Adrenal gland (tissue), 9 donors: ENCODE measurements at regions not wholly inside any gene's neighbourhood (a gene's known extent, or its start where the extent isn't known, plus 50 kb on each side); places are given as distances from the start of the nearest gene placed in this dataset.

Source experiments
- DNase-seq, 7 donors: peaks; one replicate each; pipeline ENCODE4 v3.0.0-alpha.2; 2019 to 2020
- H3K27ac ChIP-seq, 5 donors: fragments of 200-600 bp; sonication (generic) in 4 of 5; 1 replicate in 3 of 5; 2 replicates in 2 of 5; pipeline versions ENCODE4 v1.5.1 to v1.8.0; 2016 to 2020; ENCODE audit warnings: mild to moderate bottlenecking in 1 of 5
- H3K27me3 ChIP-seq: fragments of 200-600 bp; 2 replicates; pipeline ENCODE4 v1.8.0; 2021
- H3K36me3 ChIP-seq, 2 donors: fragments of 200-600 bp; replicated peaks in 1 of 2; 1 replicate in 1 of 2; 2 replicates in 1 of 2; pipeline versions ENCODE4 v1.5.1 to v1.8.0; 2018 to 2022
- H3K4me1 ChIP-seq, 2 donors: fragments of 200-600 bp; replicated peaks in 1 of 2; 1 replicate in 1 of 2; 2 replicates in 1 of 2; pipeline versions ENCODE4 v1.5.1 to v1.8.0; 2018 to 2021
- H3K4me3 ChIP-seq, 4 donors: fragments of 200-600 bp; sonication (generic) in 3 of 4; one replicate each; pipeline ENCODE4 v1.5.1; 2016 to 2018
- H3K9me3 ChIP-seq, 3 donors: fragments of 200-600 bp; sonication (generic) in 1 of 3; replicated peaks in 1 of 3; 1 replicate in 2 of 3; 2 replicates in 1 of 3; pipeline versions ENCODE4 v1.5.1 to v1.8.0; 2016 to 2021
- POLR2A ChIP-seq, 2 donors: fragments of 450-650 bp; IDR thresholded peaks; one replicate each; pipeline ENCODE4 v1.6.1; 2017; ENCODE audit warnings: antibody characterized with exemption in 2 of 2, mild to moderate bottlenecking in 2 of 2, moderate library complexity in 1 of 2
- WGBS, 4 donors: extraction: QIAGEN DNeasy Blood & Tissue Kit in 2 of 4; methylation state at CpG; one replicate each; pipeline versions ENCODE4 v1.1.5 to v1.1.7; 2013 to 2017; 5-methylcytosine and 5-hydroxymethylcytosine counted together
- intact Hi-C, 2 donors: fragments of 100-400 bp; cut with DNase I; formaldehyde crosslinking; loops; one replicate each; pipeline versions ENCODE4 v1.14.1 to v1.15.0; 2022 to 2023
- TF ChIP-seq, protein P1 (sequence below), 6 experiments: fragments of 450-650 bp in 4 of 6; fragments of 200-600 bp in 2 of 6; sonication (generic) in 1 of 6; IDR thresholded peaks; 1 replicate in 5 of 6; 2 replicates in 1 of 6; pipeline versions ENCODE4 v1.5.1 to v1.8.0; 2016 to 2021; ENCODE audit warnings: antibody characterized with exemption in 6 of 6, mild to moderate bottlenecking in 2 of 6, moderate library complexity in 1 of 6
- donor health status: healthy with polysubstance abuse.
- donor health status: Bipolar disorder and iron deficiency.
- donor health status: DM: yes; HTN: yes; CAD: no.
- donor health status: DM: no; HTN: no; CAD: no.
- donor health status: DM: no; HTN: no; CAD: no.

DNA sequence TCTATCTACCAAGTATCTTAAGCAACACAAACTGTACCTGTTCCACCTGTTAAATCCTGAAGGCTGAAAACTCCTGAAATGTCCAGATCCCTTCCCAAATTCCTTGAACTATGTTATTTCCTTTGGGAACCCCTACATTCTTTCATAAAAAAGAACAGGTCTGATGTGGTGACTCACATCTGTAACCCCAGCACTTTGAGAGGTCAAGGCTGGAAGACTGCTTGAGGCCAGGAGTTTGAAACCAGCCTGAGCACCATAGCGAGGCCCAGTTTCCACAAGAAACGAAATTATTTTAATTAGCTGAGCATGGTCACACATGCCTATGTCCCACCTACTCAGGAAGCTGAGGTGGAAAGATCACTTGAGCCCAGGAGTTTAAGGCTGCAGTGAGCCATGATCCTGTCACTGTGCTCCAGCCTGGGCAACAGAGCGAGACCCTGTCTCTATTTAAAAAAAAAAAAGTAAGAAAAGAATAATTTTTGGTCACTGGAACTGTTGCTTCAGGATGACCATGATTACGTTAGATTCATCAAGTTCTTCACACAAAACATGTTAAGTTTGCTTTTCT, 84.3 kb downstream of the PHLDA1 start:
- Histone ChIP-seq H3K4me1 (peaks cover 0 to 27% of the 10 kb centered on the region in 2 donors), H3K4me3 (no peak overlapping the region), H3K9me3 (no peaks in the 10 kb centered on the region), H3K36me3 (no peaks in the 10 kb centered on the region), H3K27me3 (no peaks in the 10 kb centered on the region), H3K27ac (no peak overlapping the region)
- 92 to 99% (median 97%) methylated on average over 4 of the region's 4 CpGs for WGBS, 4 donors
- intact Hi-C loops: no loop called here
- TF ChIP-seq, protein P1, sequence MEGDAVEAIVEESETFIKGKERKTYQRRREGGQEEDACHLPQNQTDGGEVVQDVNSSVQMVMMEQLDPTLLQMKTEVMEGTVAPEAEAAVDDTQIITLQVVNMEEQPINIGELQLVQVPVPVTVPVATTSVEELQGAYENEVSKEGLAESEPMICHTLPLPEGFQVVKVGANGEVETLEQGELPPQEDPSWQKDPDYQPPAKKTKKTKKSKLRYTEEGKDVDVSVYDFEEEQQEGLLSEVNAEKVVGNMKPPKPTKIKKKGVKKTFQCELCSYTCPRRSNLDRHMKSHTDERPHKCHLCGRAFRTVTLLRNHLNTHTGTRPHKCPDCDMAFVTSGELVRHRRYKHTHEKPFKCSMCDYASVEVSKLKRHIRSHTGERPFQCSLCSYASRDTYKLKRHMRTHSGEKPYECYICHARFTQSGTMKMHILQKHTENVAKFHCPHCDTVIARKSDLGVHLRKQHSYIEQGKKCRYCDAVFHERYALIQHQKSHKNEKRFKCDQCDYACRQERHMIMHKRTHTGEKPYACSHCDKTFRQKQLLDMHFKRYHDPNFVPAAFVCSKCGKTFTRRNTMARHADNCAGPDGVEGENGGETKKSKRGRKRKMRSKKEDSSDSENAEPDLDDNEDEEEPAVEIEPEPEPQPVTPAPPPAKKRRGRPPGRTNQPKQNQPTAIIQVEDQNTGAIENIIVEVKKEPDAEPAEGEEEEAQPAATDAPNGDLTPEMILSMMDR (IDR thresholded peaks at IDR 0.05): no peak
- TF ChIP-seq POLR2A (IDR thresholded peaks at IDR 0.05): no peak
- no peak for DNase-seq

DNA sequence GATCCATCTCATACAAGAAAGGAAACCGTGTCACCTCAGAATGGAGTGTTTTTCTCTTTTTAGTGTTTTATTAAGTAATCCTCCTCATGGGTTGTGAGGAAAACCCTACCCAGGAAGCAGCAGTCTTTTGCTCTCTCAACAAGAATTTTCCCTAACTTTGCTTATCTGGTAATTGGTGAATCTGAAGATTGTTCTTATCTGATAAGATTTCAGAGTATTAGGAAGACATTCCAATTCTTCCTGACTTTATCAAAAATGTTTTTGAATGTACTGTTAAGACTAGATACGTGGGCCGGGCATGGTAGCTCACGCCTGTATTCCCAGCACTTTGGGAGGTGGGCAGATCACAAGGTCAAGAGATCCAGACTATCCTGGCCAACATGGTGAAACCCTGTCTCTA, 86.0 kb downstream of the PHLDA1 start:
- TF ChIP-seq POLR2A (IDR thresholded peaks at IDR 0.05): no peak
- TF ChIP-seq, protein P1 (IDR thresholded peaks at IDR 0.05): no peak
- no peak for DNase-seq
- Histone ChIP-seq H3K27me3 (no peaks in the 10 kb centered on the region), H3K9me3 (no peaks in the 10 kb centered on the region), H3K36me3 (no peaks in the 10 kb centered on the region), H3K27ac (no peak overlapping the region), H3K4me1 (peaks cover 0 to 15% of the 10 kb centered on the region in 2 donors), H3K4me3 (no peak overlapping the region)
- 55 to 71% (median 61%) methylated on average over 4 of the region's 4 CpGs for WGBS, 4 donors
- intact Hi-C loops: no loop called here

DNA sequence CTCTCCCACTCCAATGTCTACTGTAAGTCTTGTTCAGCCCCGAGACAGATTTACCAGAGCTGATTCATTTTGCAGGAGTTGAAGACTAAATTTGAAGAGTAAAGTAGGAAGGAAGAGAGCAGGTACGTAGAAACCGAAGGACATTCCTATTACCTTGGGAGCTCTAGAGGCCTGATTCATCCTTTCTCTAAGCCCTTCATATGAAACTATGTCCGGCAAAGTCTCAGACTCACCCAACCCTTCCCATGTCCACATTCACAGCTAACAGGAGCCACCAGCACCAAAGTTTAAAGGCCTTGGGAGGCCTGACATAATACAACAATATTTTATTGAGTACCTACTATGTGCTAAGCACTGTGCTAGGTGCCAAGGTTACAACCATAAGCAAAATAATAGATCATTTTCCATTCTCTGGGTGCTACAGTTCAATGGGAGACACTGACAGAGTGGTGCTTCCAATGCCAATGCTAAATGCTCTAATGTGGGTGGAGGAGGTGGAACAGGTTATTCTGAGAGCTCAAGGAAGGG, 86.6 kb downstream of the PHLDA1 start:
- H3K27ac ChIP-seq: peak overlapping the region in 3 of 5 donors; percentile 62 to 82 (median 66)
- no peak overlapping the region for H3K4me3 ChIP-seq
- no peaks in the 10 kb centered on the region for H3K36me3 ChIP-seq
- intact Hi-C loops: no loop called here
- H3K27me3 ChIP-seq: no peaks in the 10 kb centered on the region
- H3K9me3 ChIP-seq: no peaks in the 10 kb centered on the region
- 76 to 84% (median 82%) methylated on average over 4 of the region's 4 CpGs for WGBS, 4 donors
- H3K4me1 ChIP-seq: peaks cover 0 to 15% of the 10 kb centered on the region in 2 donors
- TF ChIP-seq, protein P1 (IDR thresholded peaks at IDR 0.05): no peak
- TF ChIP-seq POLR2A (IDR thresholded peaks at IDR 0.05): no peak
- no peak for DNase-seq

DNA sequence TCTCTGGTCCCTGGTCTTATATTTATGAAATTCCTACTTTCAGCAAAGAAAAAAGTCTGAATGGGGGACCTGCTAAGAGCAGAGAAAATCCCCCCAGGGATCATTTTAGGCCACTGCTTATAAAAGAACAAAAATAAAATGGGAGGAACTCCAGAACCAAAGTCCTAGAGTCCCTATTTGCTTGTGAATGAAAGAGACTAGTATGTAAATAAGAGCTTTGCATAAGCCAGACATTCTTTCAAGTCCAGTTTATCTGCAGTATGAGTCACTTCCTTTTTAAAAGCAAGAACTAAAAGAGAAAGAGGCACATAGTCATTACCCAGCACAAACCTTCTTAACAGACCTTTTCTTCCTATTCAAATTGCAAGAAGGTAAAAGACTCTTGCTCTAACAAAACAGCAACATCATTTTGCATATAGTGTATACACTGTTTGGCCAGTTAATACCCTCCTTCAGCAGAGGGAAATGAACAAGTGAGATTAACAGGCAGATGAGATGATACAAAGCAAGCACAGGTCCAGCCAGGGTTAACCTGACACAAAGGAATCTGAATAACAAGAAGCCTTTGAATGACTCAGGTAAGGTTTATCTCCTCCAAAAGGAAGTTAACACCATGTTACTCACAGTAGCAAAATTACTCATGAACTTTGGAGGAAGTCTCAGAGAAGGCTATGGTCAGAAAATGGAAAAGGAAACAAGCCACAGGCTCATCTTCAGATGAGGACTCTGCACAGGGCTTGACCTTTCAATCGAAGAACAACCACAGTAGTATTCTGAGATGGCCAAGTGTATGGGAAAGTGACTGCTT, 87.3 kb downstream of the PHLDA1 start:
- no peaks in the 10 kb centered on the region for H3K27me3 ChIP-seq
- WGBS, 4 donors: 25 to 69% (median 58%) methylated on average over 1 of the region's 1 CpG
- intact Hi-C loops: no loop called here
- H3K27ac ChIP-seq: peak overlapping the region in 3 of 5 donors; percentile 62 to 82 (median 66)
- H3K4me3 ChIP-seq: no peak overlapping the region
- H3K4me1 ChIP-seq: peaks cover 0 to 15% of the 10 kb centered on the region in 2 donors
- H3K9me3 ChIP-seq: no peaks in the 10 kb centered on the region
- DNase-seq: no peak
- no peaks in the 10 kb centered on the region for H3K36me3 ChIP-seq
- TF ChIP-seq, protein P1 (IDR thresholded peaks at IDR 0.05): no peak
- TF ChIP-seq POLR2A (IDR thresholded peaks at IDR 0.05): no peak
